Body of pancreas (tissue), 4 donors: ENCODE measurements at regions not wholly inside any gene's neighbourhood (a gene's known extent, or its start where the extent isn't known, plus 50 kb on each side); places are given as distances from the start of the nearest gene placed in this dataset.

Experiments used
- POLR2A ChIP-seq, 3 donors: fragments of 450-650 bp; IDR thresholded peaks; one replicate each; pipeline ENCODE4 v1.6.1; 2016; ENCODE audit warnings: antibody characterized with exemption in 3 of 3, mild to moderate bottlenecking in 2 of 3
- TF ChIP-seq, protein P1 (sequence below), 7 experiments: fragments of 450-650 bp in 4 of 7; fragments of 200-600 bp in 3 of 7; sonication (generic) in 3 of 7; IDR thresholded peaks; one replicate each; pipeline ENCODE4 v1.5.1; 2016 to 2019; ENCODE audit warnings: antibody characterized with exemption in 7 of 7

DNA sequence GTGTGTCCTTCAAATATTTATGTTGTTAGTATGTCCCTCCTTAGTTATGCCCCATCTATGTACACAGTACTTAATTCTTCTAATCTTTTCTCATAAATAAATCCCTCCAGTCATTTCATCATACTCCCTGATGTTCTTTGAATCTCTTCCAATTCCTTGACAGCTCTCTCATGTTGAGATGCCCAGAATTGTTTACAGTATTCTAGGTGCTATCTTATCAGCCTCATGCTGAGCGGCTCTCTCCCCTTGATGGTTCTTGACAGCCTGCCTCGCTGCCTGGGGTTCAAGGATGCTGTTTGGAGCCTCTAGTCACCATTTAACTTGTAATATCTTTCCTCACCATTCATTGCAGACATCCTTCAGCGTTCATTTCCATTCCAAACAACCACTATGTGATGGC is 799.2 kb downstream of the BRINP1 start:
- no peak for TF ChIP-seq POLR2A (IDR thresholded peaks at IDR 0.05)
- TF ChIP-seq, protein P1, sequence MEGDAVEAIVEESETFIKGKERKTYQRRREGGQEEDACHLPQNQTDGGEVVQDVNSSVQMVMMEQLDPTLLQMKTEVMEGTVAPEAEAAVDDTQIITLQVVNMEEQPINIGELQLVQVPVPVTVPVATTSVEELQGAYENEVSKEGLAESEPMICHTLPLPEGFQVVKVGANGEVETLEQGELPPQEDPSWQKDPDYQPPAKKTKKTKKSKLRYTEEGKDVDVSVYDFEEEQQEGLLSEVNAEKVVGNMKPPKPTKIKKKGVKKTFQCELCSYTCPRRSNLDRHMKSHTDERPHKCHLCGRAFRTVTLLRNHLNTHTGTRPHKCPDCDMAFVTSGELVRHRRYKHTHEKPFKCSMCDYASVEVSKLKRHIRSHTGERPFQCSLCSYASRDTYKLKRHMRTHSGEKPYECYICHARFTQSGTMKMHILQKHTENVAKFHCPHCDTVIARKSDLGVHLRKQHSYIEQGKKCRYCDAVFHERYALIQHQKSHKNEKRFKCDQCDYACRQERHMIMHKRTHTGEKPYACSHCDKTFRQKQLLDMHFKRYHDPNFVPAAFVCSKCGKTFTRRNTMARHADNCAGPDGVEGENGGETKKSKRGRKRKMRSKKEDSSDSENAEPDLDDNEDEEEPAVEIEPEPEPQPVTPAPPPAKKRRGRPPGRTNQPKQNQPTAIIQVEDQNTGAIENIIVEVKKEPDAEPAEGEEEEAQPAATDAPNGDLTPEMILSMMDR (IDR thresholded peaks at IDR 0.05): no peak
